Mononuclear cell (primary cell): ENCODE measurements at regions not wholly inside any gene's neighbourhood (a gene's known extent, or its start where the extent isn't known, plus 50 kb on each side); places are given as distances from the start of the nearest gene placed in this dataset.

Source experiments
- H3K27me3 ChIP-seq: 2 replicates; pipeline ENCODE4 v1.6.0; 2011; ENCODE audit warnings: low read length, control low read depth; ENCODE audit not compliant: insufficient read depth
- H3K4me1 ChIP-seq: 2 replicates; pipeline ENCODE4 v1.5.1; 2011; ENCODE audit warnings: mild to moderate bottlenecking, low read length, control low read depth; ENCODE audit not compliant: insufficient read depth
- H3K4me3 ChIP-seq: 2 replicates; pipeline ENCODE4 v1.5.1; 2011; ENCODE audit warnings: mild to moderate bottlenecking, low read length, moderate library complexity
- H3K9me3 ChIP-seq: 2 replicates; pipeline ENCODE4 v1.5.1; 2011; ENCODE audit warnings: low read depth, mild to moderate bottlenecking, control low read depth, low read length

DNA sequence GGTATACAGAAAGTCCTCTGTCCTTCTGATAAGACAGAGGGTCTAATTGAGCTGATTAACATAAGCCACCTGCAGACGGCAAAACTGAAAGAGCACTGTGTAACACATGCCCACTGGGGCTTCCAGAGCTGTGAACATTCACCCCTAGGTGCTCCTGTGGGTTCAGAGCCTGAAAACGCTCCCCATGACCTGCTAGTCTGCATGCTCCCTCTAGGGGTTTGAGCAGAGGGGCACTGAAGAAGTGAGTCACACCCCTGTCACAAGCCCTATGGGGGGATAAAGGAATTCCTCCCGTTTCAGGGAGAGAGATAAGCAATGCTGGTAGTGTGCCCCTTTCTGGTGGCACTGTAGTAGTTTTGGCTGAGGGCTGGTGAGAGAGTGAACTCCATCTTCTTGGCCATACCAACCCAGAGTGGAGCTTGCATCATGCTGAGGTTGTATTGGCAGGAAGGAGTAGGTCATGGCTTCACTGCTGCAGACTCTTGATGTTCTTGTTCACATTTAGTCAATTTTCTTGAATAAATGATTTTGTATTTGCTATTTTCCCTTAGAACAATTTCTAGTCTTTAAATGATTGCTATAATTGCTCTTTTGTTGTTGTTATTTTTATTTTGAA is 637.5 kb upstream of the MAN1A1 start:
- no peaks in the 10 kb centered on the region for H3K27me3 ChIP-seq

DNA sequence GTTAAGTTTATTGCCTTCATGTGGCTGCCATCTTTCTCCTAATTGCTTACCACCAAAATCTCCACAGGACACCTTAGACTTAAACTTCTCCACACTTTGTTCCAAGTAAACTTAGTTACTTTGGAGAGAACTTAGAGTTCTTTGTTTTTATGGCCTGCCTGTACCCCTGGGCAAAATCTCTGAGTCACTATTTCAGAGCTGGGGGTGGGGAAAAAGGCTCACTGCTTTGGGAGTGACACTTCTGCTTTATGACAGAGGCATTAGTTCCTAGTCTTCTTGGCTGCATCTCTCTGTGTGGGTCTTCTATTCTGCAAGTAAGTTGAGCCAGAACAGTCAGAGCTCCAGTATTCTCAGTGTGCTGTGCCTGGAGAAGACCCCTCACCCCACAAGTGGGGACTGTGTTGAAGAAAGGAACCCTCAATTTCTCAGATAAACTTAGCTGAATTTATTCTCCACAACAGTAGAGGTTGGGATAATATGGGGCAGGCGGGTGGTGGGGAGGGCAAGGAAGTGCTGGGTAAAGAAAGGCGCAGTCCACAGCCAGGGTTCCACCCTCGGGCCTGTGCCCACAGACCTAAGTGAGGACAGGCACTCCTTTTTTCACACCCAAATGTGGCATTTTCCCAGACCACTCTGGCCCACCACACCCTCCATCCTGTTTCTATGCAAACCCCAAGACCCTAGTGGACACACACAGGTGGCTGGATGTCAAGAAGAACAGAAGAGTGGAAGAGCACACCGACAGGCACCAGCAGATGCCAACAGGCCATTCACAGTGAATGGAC is 636.6 kb upstream of the MAN1A1 start:
- Histone ChIP-seq H3K4me1 (no peaks in the 10 kb centered on the region), H3K4me3 (no peak overlapping the region), H3K27me3 (no peaks in the 10 kb centered on the region), H3K9me3 (no peaks in the 10 kb centered on the region)

More for the DNA sequence above, 637.5 kb upstream of the MAN1A1 start:
- no peaks in the 10 kb centered on the region for H3K9me3 ChIP-seq
- no peak overlapping the region for H3K4me3 ChIP-seq
- H3K4me1 ChIP-seq: no peaks in the 10 kb centered on the region

DNA sequence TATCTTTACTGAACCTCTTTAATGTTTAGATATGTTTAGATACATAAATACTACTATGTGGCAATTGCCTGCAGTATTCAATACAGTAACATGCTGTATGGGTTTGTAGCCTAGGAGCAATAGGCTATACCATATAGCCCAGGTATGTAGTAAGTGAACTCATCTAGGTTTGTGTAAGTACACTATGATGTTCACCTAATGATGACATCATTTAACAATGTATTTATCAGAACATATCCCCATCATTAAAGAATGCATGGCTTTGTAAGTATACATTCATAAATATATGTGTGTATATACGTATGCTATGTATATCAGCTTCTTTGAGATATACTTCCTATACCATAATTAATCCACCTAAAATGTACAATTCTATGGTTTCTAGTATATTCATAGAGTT is 631.2 kb upstream of the MAN1A1 start:
- Histone ChIP-seq H3K27me3 (no peaks in the 10 kb centered on the region), H3K4me3 (no peak overlapping the region), H3K9me3 (no peaks in the 10 kb centered on the region), H3K4me1 (no peaks in the 10 kb centered on the region)

DNA sequence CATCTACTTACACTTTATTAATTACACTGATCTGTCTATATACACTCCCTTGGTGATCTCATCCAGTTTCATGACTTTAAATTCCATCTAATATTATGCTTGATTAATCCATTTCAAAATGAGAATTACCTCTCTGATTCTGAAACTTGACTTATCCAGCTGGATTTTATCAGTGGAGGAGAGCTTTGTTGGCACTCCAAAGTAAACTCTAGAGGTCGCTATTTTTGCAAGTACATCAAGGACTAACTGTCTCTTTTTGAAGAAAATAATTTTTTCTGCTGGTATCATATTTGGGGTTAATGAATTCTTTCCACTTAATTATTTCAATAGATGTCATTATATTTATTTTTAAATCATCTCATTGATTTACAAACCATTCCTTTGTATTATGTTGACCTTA is 630.3 kb upstream of the MAN1A1 start:
- Histone ChIP-seq H3K27me3 (no peaks in the 10 kb centered on the region), H3K4me3 (no peak overlapping the region), H3K9me3 (no peaks in the 10 kb centered on the region), H3K4me1 (no peaks in the 10 kb centered on the region)

DNA sequence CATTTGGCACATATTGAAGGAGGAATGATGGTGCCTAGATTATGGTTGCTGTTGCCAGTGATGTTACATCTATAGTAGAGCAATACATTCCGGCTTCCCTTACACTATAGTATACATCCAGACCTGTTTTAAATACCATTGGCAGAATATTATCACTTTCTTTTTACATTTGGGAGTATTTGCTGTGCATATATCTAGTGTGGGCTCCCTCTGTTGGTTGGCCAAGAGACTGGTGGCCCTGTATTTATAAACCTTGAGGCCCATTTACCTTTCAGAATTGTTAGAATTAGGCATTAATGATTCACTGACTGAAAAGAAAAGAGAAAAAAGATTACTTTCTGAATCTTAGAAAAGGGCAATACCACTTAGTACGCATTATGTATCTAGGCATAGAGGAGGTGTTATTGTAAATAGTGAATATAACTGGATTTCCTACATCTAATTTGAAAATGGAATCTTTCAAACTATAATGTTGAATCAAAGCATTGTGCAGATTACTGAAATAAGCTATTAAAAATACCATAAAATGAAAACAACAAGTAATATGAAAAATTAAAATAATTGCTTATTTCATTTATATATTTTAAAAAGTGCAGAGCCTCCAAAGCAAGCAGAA is 628.8 kb upstream of the MAN1A1 start:
- Histone ChIP-seq H3K9me3 (no peaks in the 10 kb centered on the region), H3K4me1 (no peaks in the 10 kb centered on the region), H3K4me3 (no peak overlapping the region), H3K27me3 (no peaks in the 10 kb centered on the region)

DNA sequence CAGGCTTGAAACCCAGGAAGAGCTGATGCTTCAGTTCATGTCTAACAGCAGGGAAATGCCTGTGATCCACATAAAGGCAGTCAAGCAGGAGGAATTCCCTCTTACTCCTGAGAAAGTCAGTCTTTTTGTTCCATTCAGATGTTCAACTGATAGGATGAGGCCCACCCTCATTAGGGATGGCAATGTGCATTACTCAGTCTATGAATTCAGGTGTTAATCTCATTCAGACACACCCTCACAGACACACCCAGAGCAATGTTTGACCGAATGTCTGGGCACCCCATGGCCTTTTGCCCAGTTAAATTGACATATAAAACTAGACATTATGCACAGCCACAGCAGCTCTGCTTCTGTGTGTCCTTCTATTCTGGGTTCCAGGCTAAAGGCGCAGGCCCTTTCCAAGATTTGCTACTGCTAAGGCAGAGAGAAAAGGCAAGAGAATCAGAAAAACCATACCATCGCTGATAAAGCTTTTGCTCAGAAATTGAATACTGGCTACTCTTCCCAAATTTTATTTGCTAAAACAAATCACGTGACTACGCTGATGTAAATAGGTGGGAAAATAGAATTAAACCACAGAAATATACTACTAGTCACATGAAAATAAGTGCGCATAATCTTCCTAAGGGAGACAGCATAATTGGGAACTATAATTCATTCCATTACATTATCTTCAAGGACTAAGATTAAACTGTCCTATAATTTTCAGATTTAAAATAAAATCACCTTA is 625.0 kb upstream of the MAN1A1 start:
- no peak overlapping the region for H3K4me3 ChIP-seq
- no peaks in the 10 kb centered on the region for H3K4me1 ChIP-seq
- no peaks in the 10 kb centered on the region for H3K9me3 ChIP-seq
- no peaks in the 10 kb centered on the region for H3K27me3 ChIP-seq

DNA sequence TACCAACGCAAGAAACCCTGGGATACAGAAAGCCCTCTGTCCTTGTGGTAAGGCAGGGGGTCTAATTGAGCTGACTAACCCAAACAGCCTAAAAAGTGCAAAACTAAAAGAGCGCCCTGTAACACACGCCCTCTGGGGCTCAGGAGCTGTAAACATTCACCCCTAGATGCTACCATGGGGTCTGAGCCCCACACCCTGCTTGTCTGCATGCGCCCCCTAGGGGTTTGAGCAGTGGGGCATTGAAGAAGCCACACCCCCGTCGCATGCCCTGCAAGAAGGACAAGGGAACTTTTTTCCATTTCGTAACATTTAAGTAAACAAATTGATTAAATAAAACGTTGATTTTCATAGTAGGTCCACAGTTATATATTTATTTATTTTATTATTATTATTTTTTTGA is 616.9 kb upstream of the MAN1A1 start:
- Histone ChIP-seq H3K4me3 (no peak overlapping the region), H3K4me1 (no peaks in the 10 kb centered on the region), H3K9me3 (no peaks in the 10 kb centered on the region), H3K27me3 (no peaks in the 10 kb centered on the region)

DNA sequence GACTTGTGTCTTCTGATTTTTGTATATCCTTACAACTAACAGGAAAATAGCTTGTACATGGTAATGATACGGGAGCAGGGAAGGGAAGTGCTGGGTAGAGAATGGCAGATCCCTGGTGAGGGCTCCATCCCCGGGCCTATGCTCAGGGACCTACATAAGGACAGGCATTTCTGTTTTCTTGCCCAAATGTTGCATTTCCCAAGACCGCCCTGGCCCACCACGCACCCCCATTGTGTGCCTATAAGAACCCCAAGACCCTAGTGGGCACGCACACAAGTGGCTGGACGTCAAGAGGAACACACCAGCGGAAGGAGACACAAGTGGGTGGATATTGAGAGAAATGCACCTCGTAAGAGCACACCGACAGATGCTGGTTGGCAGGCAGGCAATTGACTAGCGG is 616.3 kb upstream of the MAN1A1 start:
- H3K9me3 ChIP-seq: no peaks in the 10 kb centered on the region
- no peaks in the 10 kb centered on the region for H3K4me1 ChIP-seq
- no peak overlapping the region for H3K4me3 ChIP-seq
- no peaks in the 10 kb centered on the region for H3K27me3 ChIP-seq

DNA sequence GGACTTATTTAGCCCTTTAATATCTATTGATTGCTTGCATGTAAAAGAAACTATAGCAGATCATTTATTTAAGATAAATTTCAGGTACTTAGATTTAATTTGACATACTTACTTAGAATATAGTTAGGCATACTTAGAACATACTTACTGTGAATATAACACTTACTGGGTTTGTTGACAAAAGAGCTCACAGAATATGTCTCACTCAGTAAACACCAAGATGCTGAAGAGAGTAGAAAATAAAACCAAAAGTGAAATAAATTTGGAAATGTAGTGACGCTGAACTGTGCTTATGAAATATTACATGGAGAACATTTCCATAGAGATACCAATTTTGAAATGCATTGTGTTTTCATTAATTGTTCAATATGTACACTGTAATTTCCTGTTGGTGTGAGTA is 615.4 kb upstream of the MAN1A1 start:
- H3K4me1 ChIP-seq: no peaks in the 10 kb centered on the region
- no peak overlapping the region for H3K4me3 ChIP-seq
- no peaks in the 10 kb centered on the region for H3K27me3 ChIP-seq

DNA sequence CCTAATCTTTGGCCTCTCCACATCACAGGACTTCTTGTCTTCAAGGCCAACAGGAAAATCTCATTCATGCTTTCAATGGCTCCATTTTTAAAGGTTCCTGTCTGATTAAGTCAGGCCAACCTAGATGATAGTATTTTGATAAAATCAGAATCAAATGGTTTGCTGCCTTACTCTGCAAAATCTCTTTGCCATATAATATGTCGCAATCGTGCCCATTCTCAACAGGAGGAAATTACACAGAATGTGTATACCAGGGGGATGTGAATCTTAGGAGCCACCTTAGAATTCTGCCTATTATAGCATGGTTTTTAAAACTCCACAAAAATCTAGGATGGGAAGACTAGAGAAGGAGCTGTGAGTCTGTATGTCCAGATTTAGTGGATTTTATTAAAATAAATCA is 612.9 kb upstream of the MAN1A1 start:
- Histone ChIP-seq H3K9me3 (no peaks in the 10 kb centered on the region), H3K4me1 (no peaks in the 10 kb centered on the region), H3K27me3 (no peaks in the 10 kb centered on the region), H3K4me3 (no peak overlapping the region)

More for the DNA sequence above, 615.4 kb upstream of the MAN1A1 start:
- no peaks in the 10 kb centered on the region for H3K9me3 ChIP-seq

DNA sequence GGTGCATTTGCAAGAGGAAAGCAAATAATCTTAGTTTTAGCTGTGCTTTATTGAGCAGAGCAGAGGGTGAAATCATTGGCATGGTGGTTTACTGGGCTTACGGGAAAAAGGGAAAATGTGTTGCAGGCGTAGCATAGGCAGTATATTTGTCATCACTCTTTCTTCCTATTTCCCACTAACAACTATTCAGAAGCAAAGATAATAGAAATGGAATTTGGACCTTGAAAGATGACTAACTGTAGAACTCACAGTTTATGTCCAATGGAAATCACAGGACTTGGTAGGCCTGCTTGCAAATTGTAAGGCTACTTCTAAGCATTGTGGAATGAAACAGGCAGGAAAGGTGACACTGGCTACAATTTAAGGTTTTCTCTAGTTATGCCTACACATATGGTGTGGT is 611.9 kb upstream of the MAN1A1 start:
- Histone ChIP-seq H3K9me3 (no peaks in the 10 kb centered on the region), H3K4me1 (no peaks in the 10 kb centered on the region), H3K4me3 (no peak overlapping the region), H3K27me3 (no peaks in the 10 kb centered on the region)

DNA sequence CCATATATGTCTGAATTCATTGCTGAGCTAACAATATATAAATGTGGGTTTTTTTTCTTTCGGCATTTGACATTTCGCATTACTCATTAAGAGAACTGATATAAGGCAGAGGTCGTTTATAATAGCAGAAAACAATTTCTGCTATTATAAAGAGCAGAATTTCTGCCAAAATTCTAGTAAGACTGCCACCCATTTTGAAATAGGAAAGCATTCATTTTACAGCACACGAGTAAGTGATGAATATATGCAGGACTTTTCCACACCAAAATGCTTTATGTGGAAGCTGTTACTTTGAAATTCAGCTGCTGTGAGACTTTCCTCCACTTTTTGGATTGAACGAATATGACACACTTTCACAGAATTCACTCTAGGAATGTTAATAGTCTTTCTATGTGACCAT is 610.9 kb upstream of the MAN1A1 start:
- no peaks in the 10 kb centered on the region for H3K9me3 ChIP-seq
- H3K27me3 ChIP-seq: no peaks in the 10 kb centered on the region
- no peak overlapping the region for H3K4me3 ChIP-seq
- H3K4me1 ChIP-seq: no peaks in the 10 kb centered on the region

DNA sequence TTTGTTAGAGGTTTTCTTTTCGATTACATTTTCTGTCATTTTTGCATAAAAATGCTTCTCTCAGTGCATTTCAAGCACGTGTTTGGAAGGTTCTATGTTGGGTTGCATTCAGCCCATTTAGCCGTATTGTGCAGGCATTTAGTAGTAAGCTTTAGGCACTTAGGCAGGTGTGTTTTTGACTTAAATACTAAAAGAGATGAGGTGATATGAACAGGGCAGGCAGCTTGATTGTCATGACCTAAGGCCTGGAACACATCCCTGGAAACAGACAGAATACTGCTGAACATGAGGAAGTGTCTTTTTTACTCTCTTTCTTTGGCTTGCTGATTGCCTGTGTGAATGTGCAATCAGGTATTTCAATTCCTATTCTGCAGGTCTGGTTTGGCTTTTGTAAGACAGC is 610.5 kb upstream of the MAN1A1 start:
- no peak overlapping the region for H3K4me3 ChIP-seq
- H3K4me1 ChIP-seq: no peaks in the 10 kb centered on the region
- no peaks in the 10 kb centered on the region for H3K27me3 ChIP-seq
- no peaks in the 10 kb centered on the region for H3K9me3 ChIP-seq

DNA sequence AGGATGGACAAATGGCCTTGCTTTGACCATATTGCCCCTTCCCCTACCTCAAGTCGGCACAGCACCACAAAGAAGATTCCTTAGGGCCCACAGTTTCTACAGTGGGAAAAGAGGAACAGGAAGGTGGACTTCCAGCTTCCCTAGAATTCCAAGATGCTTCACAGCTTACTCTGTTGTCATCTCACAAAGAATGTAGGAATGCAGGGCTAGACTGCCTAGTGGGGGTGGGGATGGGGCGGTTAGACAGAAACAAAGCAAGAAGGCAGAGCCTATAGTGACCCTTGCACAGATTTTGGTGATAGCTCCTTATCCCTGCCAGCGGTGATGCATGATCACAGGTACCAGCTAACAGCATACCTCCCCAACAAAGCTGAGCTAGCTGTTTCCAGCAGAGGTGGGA is 607.6 kb upstream of the MAN1A1 start:
- no peaks in the 10 kb centered on the region for H3K9me3 ChIP-seq
- H3K4me1 ChIP-seq: no peaks in the 10 kb centered on the region
- no peaks in the 10 kb centered on the region for H3K27me3 ChIP-seq
- H3K4me3 ChIP-seq: no peak overlapping the region

DNA sequence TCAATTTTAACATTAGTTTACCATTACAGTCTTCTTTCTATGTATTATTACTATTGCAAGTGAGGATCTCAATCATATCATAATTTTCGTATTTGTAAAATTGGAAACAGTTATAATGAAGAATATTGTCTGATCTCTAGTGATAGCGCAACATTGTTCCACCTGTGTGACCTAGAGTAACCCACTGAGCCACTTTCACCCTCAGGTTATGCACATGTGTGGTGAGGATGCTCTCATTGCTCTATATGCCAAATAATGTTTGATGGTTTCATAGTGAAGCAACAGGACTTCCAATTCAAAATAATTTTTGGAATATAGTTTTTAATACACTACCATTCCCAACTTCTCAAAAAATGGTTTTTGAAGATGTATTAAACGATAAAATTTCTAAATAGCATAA is 603.1 kb upstream of the MAN1A1 start:
- Histone ChIP-seq H3K9me3 (no peaks in the 10 kb centered on the region), H3K4me1 (no peaks in the 10 kb centered on the region), H3K4me3 (no peak overlapping the region), H3K27me3 (no peaks in the 10 kb centered on the region)
